ENCODE measurements at regions not wholly inside any gene's neighbourhood (a gene's known extent, or its start where the extent isn't known, plus 50 kb on each side); places are given as distances from the start of the nearest gene placed in this dataset.

DNA sequence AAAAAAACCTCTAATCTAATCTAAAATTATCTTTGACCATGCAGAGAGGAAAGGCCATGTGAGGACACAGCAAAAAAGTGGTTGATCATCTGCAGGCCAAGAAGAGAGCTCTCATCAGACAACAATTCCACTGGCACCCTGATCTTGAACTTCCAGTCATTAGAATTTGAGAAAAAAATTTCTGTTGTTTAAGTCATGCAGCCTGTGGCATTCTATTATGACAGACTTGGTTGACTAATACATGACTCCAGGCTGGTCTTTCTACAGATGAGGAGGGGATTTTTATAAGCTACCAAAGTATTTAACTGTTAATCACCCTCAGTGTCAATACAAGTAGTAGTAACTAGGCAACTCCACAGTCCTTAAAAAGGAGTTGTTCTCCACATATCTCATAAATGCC, 358.5 kb upstream of the RGMB start:
- H3K27ac ChIP-seq (ENCODE audit: low read length): no peak overlapping the region
- Mint-ChIP-seq H3K27ac (no peak overlapping the region), H3K36me3 (no peaks in the 10 kb centered on the region), H3K27me3 (ENCODE audit: low read depth in 2 of 2) (no peaks in the 10 kb centered on the region), H3K4me1 (no peaks in the 10 kb centered on the region), H3K9me3 (peaks cover 8 to 10% of the 10 kb centered on the region in 2 donors), H3K4me3 (no peak overlapping the region)
- no peaks in the 10 kb centered on the region for H3K27me3 ChIP-seq (ENCODE audit: control insufficient read depth, insufficient read depth, low read length)
- ATAC-seq (no peak), DNase-seq (no peak)
- H3K9me3 ChIP-seq (ENCODE audit: control insufficient read depth, insufficient read depth, low read length): no peaks in the 10 kb centered on the region
- H3K36me3 ChIP-seq (ENCODE audit: control insufficient read depth, insufficient read depth, low read length): no peaks in the 10 kb centered on the region
- TF ChIP-seq, protein P1, sequence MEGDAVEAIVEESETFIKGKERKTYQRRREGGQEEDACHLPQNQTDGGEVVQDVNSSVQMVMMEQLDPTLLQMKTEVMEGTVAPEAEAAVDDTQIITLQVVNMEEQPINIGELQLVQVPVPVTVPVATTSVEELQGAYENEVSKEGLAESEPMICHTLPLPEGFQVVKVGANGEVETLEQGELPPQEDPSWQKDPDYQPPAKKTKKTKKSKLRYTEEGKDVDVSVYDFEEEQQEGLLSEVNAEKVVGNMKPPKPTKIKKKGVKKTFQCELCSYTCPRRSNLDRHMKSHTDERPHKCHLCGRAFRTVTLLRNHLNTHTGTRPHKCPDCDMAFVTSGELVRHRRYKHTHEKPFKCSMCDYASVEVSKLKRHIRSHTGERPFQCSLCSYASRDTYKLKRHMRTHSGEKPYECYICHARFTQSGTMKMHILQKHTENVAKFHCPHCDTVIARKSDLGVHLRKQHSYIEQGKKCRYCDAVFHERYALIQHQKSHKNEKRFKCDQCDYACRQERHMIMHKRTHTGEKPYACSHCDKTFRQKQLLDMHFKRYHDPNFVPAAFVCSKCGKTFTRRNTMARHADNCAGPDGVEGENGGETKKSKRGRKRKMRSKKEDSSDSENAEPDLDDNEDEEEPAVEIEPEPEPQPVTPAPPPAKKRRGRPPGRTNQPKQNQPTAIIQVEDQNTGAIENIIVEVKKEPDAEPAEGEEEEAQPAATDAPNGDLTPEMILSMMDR (IDR thresholded peaks at IDR 0.05): no peak
- no peaks in the 10 kb centered on the region for H3K4me1 ChIP-seq (ENCODE audit: control insufficient read depth, insufficient read depth, low read length)
- intact Hi-C loops (cut with micrococcal nuclease): no loop called here
- H3K4me3 ChIP-seq (ENCODE audit: low read length): no peak overlapping the region

DNA sequence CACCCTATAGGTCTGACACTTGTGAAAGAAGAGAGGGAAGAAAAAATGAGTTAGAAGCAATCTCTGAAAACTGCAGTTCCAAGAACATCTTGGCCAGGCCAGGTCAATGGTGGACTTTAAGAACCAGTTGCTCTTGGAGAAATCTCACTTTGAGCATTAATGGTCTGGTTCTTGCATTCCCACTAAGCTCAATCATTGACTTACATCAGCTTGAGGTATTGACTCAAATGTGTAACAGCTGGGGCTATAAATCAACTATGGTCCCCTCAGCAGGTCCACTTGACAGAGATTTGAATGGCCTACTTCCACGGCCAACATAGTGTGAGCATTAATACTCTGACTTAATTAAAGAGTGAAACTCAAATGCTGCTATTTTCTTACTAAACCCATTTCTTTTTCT, 357.8 kb upstream of the RGMB start:
- ATAC-seq (no peak), DNase-seq (no peak)
- 90% methylated on average over 1 of the region's 1 CpG for WGBS (ENCODE audit: insufficient coverage)
- Mint-ChIP-seq H3K4me3 (no peak overlapping the region), H3K9me3 (peaks cover 7 to 8% of the 10 kb centered on the region in 2 donors), H3K27me3 (ENCODE audit: low read depth in 2 of 2) (no peaks in the 10 kb centered on the region), H3K27ac (no peak overlapping the region), H3K36me3 (no peaks in the 10 kb centered on the region), H3K4me1 (no peaks in the 10 kb centered on the region)
- Histone ChIP-seq H3K9me3 (ENCODE audit: control insufficient read depth, insufficient read depth, low read length) (no peaks in the 10 kb centered on the region), H3K4me3 (ENCODE audit: low read length) (no peak overlapping the region), H3K27me3 (ENCODE audit: control insufficient read depth, insufficient read depth, low read length) (no peaks in the 10 kb centered on the region), H3K4me1 (ENCODE audit: control insufficient read depth, insufficient read depth, low read length) (no peaks in the 10 kb centered on the region), H3K27ac (ENCODE audit: low read length) (no peak overlapping the region), H3K36me3 (ENCODE audit: control insufficient read depth, insufficient read depth, low read length) (no peaks in the 10 kb centered on the region)
- TF ChIP-seq, protein P1 (IDR thresholded peaks at IDR 0.05): no peak
- intact Hi-C loops (cut with micrococcal nuclease): no loop called here

DNA sequence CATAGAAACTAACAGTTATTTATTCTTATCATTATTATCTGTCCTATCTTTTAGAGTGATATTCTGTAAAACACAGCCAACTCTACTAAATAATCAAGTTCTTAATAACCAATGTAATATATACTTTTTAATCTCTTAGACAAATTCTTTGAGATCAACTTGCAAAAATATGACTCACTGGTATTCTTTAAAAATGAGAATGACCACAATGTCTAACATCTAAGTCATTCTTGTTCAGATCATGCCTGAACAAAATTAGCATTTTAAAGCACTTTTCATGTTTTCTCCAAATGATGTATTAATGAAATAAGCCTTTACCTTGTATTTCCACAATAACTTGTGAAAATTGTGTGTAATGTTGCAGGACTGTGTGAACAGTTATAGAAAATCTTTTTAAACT, 356.9 kb upstream of the RGMB start:
- Mint-ChIP-seq H3K4me1 (no peaks in the 10 kb centered on the region), H3K4me3 (no peak overlapping the region), H3K9me3 (peaks cover 8% of the 10 kb centered on the region in 2 donors), H3K27ac (no peak overlapping the region), H3K36me3 (no peaks in the 10 kb centered on the region), H3K27me3 (ENCODE audit: low read depth in 2 of 2) (no peaks in the 10 kb centered on the region)
- DNase-seq: no peak
- Histone ChIP-seq H3K4me3 (ENCODE audit: low read length) (no peak overlapping the region), H3K4me1 (ENCODE audit: control insufficient read depth, insufficient read depth, low read length) (no peaks in the 10 kb centered on the region), H3K36me3 (ENCODE audit: control insufficient read depth, insufficient read depth, low read length) (no peaks in the 10 kb centered on the region), H3K27me3 (ENCODE audit: control insufficient read depth, insufficient read depth, low read length) (no peaks in the 10 kb centered on the region), H3K27ac (ENCODE audit: low read length) (no peak overlapping the region), H3K9me3 (ENCODE audit: control insufficient read depth, insufficient read depth, low read length) (no peaks in the 10 kb centered on the region)
- TF ChIP-seq, protein P1 (IDR thresholded peaks at IDR 0.05): no peak
- intact Hi-C loops (cut with micrococcal nuclease): no loop called here
- ATAC-seq: no peak

DNA sequence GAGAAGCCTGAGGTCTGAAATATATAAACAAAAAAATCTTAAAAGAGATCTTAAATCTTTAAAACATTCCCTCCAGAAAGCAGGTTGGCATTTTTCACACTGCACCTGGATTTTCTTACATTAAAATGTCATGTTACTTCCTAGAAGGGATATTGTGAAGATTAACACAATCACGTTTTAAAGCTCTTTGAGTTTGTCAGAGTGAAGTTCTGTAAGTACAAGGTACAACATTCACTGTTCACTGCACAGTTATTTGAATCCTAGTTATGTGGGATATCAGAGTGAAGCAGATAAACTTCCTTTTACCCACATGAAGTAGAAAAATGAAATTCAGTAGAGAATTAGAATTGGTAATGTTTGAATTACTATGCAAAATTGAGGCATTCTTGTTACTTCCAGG, 353.6 kb upstream of the RGMB start:
- Histone ChIP-seq H3K27ac (ENCODE audit: low read length) (no peak overlapping the region), H3K9me3 (ENCODE audit: control insufficient read depth, insufficient read depth, low read length) (no peaks in the 10 kb centered on the region), H3K36me3 (ENCODE audit: control insufficient read depth, insufficient read depth, low read length) (no peaks in the 10 kb centered on the region), H3K4me1 (ENCODE audit: control insufficient read depth, insufficient read depth, low read length) (no peaks in the 10 kb centered on the region), H3K4me3 (ENCODE audit: low read length) (no peak overlapping the region), H3K27me3 (ENCODE audit: control insufficient read depth, insufficient read depth, low read length) (no peaks in the 10 kb centered on the region)
- H3K36me3 Mint-ChIP-seq: no peaks in the 10 kb centered on the region
- H3K4me1 Mint-ChIP-seq: no peaks in the 10 kb centered on the region
- H3K27ac Mint-ChIP-seq: no peak overlapping the region
- intact Hi-C loops (cut with micrococcal nuclease): no loop called here
- no CpG with 5 or more reads among the region's 1 CpG for whole genome bisulfite sequencing (ENCODE audit: insufficient coverage)
- TF ChIP-seq, protein P1 (IDR thresholded peaks at IDR 0.05): no peak
- no peak overlapping the region for H3K4me3 Mint-ChIP-seq
- H3K9me3 Mint-ChIP-seq: peaks cover 3 to 10% of the 10 kb centered on the region in 2 donors
- ATAC-seq (no peak), DNase-seq (no peak)
- no peaks in the 10 kb centered on the region for H3K27me3 Mint-ChIP-seq (ENCODE audit: low read depth in 2 of 2)
